HG02678 (cell line): ENCODE measurements at regions not wholly inside any gene's neighbourhood (a gene's known extent, or its start where the extent isn't known, plus 50 kb on each side); places are given as distances from the start of the nearest gene placed in this dataset.

Source experiments
- ATAC-seq: cut with Tn5 transposase; IDR thresholded peaks from one replicate; pipeline ENCODE4 v1.9.1; 2021; ENCODE audit warnings: mild to moderate bottlenecking, moderate library complexity; ENCODE audit not compliant: unreplicated experiment

DNA sequence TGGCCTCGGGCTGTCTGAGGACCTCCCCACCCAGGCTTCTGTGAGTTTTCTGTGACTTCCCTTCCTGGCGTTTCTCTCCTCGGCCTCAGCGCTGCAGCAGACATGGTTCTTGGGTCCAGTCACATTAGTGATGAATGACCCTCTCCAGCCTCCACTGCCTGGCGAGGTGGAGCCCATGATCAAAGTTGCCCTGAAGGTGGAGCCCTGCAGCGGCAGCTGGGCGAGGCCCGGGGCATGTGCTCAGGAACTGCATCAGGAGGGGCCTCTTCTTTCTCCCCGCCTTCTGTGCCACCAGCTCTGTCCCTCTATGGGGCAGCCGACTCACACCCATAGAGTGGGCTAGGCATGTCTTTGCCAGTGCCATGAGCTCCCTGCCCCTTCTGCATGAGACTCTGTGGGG, 1079.7 kb downstream of the TBC1D22A start:
- no peak for ATAC-seq

GRCh38 chr22:47841156-47841555, 1078.7 kb downstream of the TBC1D22A start:
- ATAC-seq: no peak

- ATAC-seq: no peak
Measured at GRCh38 chr22:47839595-47840227, 1077.3 kb downstream of the TBC1D22A start.

DNA sequence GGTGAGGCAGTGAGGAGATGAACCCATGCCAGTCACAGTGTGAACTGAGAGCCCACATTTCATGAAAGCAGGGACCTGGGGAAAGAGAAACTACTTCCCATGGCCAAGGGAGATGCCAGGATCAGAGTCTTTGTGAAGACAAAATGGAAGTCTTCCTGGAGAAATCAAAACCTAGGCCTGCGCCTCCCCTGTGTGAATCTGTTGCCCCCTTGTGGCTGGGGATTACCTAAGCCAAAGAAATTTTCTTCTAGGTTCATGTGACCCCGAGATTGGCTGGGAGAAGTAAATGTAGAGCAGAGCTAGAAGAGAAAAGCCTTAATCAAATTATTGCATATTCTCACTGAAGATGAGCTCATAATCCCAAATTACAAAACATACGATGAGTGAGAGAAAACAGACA, 1075.3 kb downstream of the TBC1D22A start:
- no peak for ATAC-seq

DNA sequence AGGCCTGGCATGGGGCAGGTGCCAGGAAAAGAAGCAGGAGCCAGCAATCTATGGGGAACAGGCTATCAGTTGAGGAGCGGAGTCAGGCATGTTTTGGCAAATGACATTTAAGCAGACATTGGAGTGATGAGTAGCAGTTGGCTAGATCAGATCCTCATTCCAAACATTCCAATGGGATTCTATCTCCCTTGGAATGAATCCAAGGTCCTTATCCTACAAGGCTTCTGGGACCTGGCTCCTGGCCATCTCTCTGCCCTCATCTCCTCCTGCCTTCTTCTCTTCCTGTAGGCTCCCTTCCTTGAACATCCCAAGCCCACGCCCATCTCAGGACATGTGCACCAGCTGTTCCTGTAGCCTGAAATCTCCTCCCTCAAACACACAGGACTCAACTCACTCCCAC, 1074.5 kb downstream of the TBC1D22A start:
- ATAC-seq: no peak

- no peak for ATAC-seq
Measured at GRCh38 chr22:47835726-47836125, 1073.3 kb downstream of the TBC1D22A start.

GRCh38 chr22:47826016-47826415, 1063.6 kb downstream of the TBC1D22A start:
- no peak for ATAC-seq

DNA sequence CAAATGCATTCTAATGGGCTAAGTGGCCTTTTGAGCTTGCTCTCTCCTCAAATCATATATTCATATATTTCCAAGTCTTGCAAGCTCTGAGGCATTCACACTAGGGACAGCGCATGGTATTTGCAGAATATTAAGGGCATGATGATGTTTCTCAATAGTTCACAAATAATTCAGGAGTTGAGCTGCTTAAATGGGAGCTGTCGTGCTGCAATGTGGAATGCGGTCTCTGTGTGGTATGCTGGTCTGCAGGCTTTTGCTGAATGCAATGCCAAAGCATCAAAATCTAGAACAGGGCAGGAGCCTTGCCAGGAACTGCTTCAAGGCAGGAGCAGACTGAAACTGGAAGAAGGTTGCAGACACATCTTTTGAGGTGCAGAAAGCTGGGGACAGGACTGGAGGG, 1060.0 kb downstream of the TBC1D22A start:
- no peak for ATAC-seq

DNA sequence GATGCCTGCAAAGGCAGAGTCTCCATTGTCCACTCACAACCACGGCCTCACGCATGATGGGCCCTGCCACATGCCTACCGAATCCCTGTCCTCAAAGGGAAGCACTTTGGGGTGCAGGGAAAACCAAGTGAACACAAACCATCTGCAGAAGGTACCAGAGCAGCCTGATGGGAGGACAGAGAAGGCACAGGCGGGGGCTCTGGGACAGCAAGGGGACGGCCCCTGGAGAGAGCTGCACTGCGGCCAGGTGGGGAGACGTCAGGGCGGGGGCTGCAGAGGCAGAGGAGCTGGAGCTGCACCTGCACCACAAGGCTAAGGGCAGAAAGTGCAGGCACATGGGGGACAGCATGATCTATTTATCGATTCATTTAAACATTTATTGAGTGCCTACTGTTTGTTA, 1056.0 kb downstream of the TBC1D22A start:
- ATAC-seq: no peak

GRCh38 chr22:47817380-47817779, 1054.9 kb downstream of the TBC1D22A start:
- ATAC-seq: no peak

GRCh38 chr22:47816863-47817210, 1054.4 kb downstream of the TBC1D22A start:
- no peak for ATAC-seq

DNA sequence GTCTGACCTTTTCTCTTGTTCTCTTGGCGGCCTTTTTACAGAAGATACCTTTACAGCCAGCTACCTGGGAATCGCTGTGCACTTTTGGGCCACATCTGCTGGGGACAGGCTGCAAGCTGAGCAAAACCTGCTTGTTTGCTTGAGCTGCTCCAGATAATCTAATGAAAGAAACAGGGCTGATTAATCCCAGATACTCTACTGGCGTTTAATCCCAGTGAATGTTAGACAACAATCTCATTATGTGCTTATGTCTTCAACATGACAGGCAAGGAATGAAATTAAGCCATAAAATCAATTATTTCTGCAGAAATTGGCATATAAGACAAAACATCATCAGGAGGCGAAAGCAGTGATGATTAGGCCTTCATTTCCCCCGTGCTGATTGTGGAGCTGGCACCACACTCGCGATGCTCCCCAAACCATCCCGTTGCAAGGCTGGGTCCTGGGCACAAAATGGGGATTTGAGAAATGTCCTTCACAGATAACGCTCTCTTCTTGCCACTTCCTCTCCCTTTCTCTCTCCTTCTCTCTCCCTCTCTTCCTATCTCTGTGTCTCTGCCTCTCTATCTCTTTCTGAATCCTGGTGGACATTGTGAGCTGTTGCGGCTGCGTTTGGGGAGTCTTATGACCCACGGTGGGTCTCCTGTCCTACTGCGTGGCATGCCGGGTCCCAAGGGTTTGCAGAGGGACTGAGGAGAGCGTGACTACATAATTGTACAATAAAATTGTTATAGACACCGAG, 1053.8 kb downstream of the TBC1D22A start:
- ATAC-seq: no peak

DNA sequence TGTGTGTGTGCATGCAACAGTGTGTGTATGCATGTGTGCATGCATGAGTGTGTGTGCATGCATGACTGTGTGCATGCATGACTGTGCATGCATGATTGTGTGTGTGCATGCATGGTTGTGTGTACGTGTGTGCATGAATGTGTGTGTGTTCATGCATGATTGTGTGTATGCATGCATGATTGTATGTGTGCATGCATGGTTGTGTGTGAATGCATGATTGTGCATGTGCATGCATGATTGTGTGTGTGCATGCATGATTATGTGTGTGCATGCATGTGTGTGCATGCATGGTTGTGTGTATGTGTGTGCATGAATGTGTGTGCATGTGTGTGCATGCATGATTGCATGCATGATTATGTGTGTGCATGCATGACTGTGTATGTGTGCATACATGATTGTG, 1052.0 kb downstream of the TBC1D22A start:
- ATAC-seq: no peak

DNA sequence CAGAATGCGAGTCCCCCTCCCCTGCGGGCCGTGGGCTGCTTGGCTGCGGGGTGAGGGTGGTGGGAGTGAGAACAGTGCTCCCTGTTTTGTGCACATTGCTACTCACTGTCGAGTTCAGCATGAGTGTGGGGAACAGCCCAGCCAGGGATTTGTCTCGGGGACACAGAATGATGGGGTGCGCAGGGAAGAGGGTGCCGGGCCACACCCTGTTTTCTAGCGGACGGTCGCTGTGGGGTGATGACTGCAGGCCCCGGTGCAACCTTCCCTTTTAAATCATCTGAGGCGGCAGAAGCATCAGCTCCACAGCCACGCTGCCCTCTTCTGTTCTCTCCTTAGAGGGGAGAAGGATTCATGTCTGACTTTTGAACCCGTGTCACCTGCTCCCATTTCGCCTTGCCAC, 1051.2 kb downstream of the TBC1D22A start:
- no peak for ATAC-seq

GRCh38 chr22:47811971-47812370, 1049.5 kb downstream of the TBC1D22A start:
- ATAC-seq: no peak

- no peak for ATAC-seq
Measured at GRCh38 chr22:47810505-47811500, 1048.4 kb downstream of the TBC1D22A start.

- no peak for ATAC-seq
Measured at GRCh38 chr22:47808886-47809620, 1046.6 kb downstream of the TBC1D22A start.

GRCh38 chr22:47808236-47808635, 1045.8 kb downstream of the TBC1D22A start:
- ATAC-seq: no peak

DNA sequence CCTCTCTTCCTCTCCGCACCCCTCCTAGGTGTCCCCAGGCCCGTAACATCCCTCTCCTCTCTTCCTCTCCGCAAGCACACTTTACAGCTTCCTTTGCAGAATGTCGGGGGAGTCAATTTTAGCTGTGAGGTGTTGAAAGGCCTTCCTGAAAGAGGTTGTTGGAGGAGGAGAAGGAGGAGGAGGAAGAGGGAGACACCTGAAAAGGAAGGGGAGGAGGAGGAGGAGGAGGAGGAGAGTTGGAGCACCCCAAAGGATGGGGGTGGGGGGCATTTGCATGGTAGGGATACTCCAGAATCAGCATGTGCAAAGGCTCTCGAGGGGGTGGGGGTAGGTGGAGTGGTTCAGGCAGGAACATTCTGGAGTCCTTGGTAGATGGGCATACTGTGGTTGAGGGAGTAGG, 1045.1 kb downstream of the TBC1D22A start:
- no peak for ATAC-seq

GRCh38 chr22:47806894-47807293, 1044.4 kb downstream of the TBC1D22A start:
- ATAC-seq: no peak

DNA sequence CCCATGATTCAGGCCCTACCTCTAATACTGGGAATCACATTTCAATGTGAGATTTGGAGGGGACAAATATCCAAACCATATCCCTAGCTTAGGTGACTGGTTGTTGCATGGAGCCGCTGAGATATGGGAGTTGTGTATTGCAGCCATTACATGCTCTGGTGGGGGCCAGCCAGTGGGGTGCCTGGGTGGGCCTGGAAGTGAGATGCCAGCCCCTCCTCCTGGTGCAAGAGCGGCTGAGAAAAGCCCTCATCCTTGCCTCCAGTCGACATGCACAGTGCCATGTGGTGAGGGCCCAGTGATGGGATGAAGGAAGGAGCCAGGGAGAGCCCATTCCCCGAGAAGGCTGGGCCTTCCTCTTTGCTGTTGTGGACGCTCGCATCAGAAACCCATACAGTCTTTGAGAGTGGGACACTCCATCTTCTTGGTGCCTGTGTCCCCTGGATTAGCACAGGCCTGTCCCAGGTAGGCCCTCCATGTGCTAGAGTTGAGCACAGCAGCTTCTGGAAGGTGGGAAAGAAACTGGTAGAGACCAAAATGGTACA, 1043.0 kb downstream of the TBC1D22A start:
- no peak for ATAC-seq
